ACC112 (cell line): ENCODE measurements at regions not wholly inside any gene's neighbourhood (a gene's known extent, or its start where the extent isn't known, plus 50 kb on each side); places are given as distances from the start of the nearest gene placed in this dataset.

Experiments
- H2AFZ ChIP-seq: fragments of 200-600 bp; sonication (generic); one replicate; pipeline ENCODE4 v1.6.0; 2017; ENCODE audit warnings: antibody characterized with exemption, low read length; ENCODE audit not compliant: unreplicated experiment
- H3K27ac ChIP-seq: fragments of 200-600 bp; sonication (generic); 2 replicates; pipeline ENCODE4 v1.5.1; 2014; ENCODE audit warnings: low read depth, mild to moderate bottlenecking, antibody characterized with exemption, low read length, moderate library complexity
- H3K27me3 ChIP-seq: fragments of 200-600 bp; sonication (generic); 2 replicates; pipeline ENCODE4 v1.6.1; 2014; ENCODE audit warnings: mild to moderate bottlenecking, antibody characterized with exemption, low read length, moderate library complexity, mixed read lengths; ENCODE audit not compliant: insufficient read depth
- H3K36me3 ChIP-seq: fragments of 200-600 bp; sonication (generic); 2 replicates; pipeline ENCODE4 v1.6.1; 2016; ENCODE audit warnings: mild to moderate bottlenecking, antibody characterized with exemption, low read length, moderate library complexity, mixed read lengths; ENCODE audit not compliant: insufficient read depth
- H3K4me1 ChIP-seq: fragments of 200-600 bp; sonication (generic); one replicate; pipeline ENCODE4 v1.6.1; 2016; ENCODE audit warnings: low read length, mixed read lengths; ENCODE audit not compliant: insufficient read depth, unreplicated experiment, control insufficient read depth
- H3K4me3 ChIP-seq: fragments of 200-600 bp; sonication (generic); 2 replicates; pipeline ENCODE4 v1.5.1; 2014; ENCODE audit warnings: mild to moderate bottlenecking, low read depth, low read length
- H3K79me2 ChIP-seq: fragments of 200-600 bp; sonication (generic); one replicate; pipeline ENCODE4 v1.6.0; 2016; ENCODE audit warnings: low read length; ENCODE audit not compliant: control insufficient read depth, unreplicated experiment, insufficient read depth

DNA sequence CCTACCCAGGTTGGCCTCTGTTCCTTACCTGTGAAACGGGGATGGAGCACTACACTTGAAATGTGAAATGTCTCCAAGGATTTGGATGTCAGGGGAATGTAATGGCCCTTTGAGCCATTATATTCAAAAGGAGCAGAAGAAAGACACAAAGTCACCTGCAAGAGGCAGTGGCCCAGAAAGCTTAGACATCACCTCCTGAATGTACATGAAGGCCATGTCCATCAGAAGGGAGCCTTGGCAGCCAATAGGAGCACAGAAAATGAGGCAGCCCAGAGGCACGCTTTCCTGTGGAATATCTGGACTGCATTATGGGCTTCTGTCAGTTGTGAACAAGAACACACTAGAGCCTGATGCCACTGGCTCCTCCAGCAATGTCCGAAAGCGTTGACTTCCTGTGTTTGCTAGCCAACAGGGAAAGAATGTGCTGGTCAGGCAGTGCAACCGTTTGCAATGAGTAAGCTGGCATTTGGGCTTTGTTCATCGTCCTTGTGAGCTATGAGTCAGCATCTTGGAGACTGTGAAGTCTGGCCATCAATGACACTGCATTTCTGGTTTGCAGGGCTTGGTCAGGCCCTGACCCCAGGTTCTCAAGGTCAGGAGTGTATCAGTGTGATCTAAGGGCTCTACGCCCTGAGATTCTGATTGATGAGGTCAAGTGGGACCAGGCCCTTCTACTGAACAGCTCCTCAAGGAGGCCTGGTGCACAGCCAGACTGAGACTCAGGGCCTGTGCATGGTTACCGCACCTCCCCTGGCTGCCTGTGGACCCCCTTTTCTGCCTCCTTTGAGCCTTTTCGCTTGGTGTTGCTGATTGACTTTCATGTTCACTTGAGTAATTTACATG, 222.4 kb downstream of the RPS24 start:
- Histone ChIP-seq H3K27ac (peak overlapping the region; percentile 91), H3K36me3 (peaks cover 2% of the 10 kb centered on the region; the same call in 1 of the 2 replicates), H2AFZ (no peak overlapping the region)

DNA sequence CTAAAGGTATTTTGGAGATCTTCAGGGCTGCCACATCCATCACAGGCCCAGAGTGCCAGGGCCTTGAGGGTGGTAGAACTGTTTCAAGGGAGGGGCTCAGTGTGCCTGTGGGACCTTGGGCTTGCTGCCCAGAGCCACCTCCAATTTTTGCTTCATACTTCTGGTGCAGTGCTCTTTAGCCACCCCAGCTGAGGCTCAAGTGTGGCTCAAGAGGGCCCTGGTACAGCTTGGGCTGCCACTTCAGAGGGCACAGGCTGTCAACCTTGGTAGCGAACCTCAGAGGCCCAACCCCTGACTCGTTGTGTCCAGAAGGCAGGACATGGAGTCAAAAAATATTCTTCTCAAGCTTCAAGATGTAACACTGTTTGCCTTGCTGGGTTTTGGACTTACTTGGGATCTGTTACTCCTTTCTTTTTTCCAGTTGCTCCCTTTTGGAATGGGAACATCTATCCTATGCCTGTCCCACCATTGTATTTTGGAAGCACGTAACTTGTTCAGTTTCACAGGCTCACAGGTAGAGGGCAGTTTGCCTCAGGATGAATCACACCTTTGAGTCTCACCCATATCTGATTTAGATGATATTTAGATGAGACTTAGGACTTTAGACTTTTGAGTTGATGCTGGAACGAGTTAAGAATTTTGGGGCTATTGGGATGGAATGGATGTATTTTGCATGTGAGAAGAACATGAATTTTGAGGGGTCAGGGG, 224.8 kb downstream of the RPS24 start:
- Histone ChIP-seq H3K79me2 (no peaks in the 10 kb centered on the region), H2AFZ (no peak overlapping the region), H3K36me3 (peaks cover 2% of the 10 kb centered on the region; the same call in 1 of the 2 replicates), H3K4me1 (peaks cover 30% of the 10 kb centered on the region), H3K27ac (no peak overlapping the region), H3K27me3 (no peaks in the 10 kb centered on the region), H3K4me3 (no peak overlapping the region)

More for the DNA sequence above, 222.4 kb downstream of the RPS24 start:
- H3K4me3 ChIP-seq = no peak overlapping the region; the same call in 1 of the 2 replicates
- peaks cover 20% of the 10 kb centered on the region for H3K4me1 ChIP-seq
- H3K79me2 ChIP-seq = no peaks in the 10 kb centered on the region
- no peaks in the 10 kb centered on the region for H3K27me3 ChIP-seq

DNA sequence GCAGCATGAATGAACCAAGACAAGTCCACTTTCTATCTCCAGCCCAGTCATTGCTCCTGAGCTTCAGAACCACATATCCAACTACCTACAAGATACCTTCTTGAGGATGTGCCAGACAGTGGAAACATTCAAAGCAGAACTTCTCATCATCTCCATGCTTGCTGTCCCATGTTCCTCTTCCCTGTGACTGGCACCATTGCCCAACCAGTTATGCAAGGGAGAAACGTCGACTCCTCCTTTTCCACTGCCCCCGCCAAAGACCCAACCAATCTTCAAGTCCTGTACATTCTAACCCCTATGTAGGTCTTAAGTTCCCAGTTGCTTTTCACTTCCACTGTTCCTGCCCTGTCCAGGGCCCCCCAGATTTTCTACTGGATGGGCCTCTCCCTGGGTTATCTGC, 225.7 kb downstream of the RPS24 start:
- no peaks in the 10 kb centered on the region for H3K27me3 ChIP-seq
- H2AFZ ChIP-seq = no peak overlapping the region
- peaks cover 2% of the 10 kb centered on the region; the same call in 1 of the 2 replicates for H3K36me3 ChIP-seq
- no peaks in the 10 kb centered on the region for H3K79me2 ChIP-seq
- H3K4me3 ChIP-seq = no peak overlapping the region
- H3K27ac ChIP-seq = no peak overlapping the region
- H3K4me1 ChIP-seq = peaks cover 38% of the 10 kb centered on the region

DNA sequence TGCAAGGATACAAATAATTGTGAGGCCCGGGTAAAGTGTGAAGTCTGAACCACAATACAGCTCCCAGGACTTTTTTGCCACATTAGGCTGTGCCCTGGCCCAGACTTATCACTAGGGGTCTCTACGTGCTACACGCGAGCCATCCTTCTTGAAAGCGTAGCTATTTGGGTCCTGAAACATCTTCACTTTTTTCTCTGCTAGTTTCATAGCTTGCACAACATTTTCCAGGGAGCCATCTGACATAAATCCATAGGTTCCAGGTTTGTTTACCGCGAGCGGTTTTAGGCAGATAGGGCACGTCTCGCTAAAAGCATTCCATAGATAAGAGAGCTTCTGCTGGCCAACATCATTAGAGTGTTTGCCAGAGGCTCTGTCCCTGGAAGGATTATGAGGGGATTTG, 226.5 kb downstream of the RPS24 start:
- H3K36me3 ChIP-seq = peaks cover 2% of the 10 kb centered on the region; the same call in 1 of the 2 replicates
- no peak overlapping the region for H3K4me3 ChIP-seq
- H3K27ac ChIP-seq = no peak overlapping the region
- peaks cover 38% of the 10 kb centered on the region for H3K4me1 ChIP-seq
- no peaks in the 10 kb centered on the region for H3K79me2 ChIP-seq
- no peaks in the 10 kb centered on the region for H3K27me3 ChIP-seq
- H2AFZ ChIP-seq = no peak overlapping the region

DNA sequence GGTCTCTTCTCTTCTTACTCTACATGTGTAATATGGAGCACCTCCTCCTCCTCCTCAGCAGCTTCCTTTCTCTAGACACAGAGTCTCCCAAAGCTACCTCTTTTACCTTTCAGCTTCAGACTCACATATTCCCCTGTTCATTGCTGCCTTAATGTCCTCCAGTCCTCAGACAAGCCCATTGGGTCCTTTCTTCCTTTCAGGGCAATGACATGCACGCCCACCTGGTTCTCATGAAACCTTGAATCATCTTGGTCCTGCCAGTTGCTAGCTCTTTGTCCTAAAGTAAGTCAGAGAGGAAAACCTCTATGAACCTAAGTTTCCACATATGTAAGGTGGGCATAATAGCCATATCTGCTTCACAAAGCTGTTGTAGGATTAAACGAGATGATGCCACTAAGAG, 227.0 kb downstream of the RPS24 start:
- Histone ChIP-seq H3K36me3 (peaks cover 2% of the 10 kb centered on the region; the same call in 1 of the 2 replicates), H3K27me3 (no peaks in the 10 kb centered on the region), H3K4me3 (no peak overlapping the region), H3K27ac (no peak overlapping the region), H3K79me2 (no peaks in the 10 kb centered on the region), H3K4me1 (peaks cover 32% of the 10 kb centered on the region), H2AFZ (no peak overlapping the region)

DNA sequence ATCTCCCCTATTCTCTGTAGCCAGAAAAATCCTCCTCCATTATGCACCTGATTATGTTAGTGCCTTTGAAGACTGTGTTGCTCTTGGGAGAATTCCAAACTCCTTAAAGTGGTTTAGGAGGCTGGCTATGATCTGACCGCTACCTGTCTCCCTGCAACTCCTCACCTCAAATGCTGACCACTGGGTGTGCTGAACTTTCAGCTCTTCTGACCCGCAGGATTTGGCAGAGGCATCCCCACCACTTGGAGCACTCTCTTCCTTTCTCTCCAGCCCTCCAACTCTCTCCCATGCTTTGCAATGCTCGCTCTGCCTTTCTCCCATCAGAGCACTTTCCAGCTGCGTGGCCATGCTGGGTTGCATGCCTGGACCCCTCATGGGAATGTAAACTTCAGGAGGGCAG, 227.6 kb downstream of the RPS24 start:
- peaks cover 2% of the 10 kb centered on the region; the same call in 1 of the 2 replicates for H3K36me3 ChIP-seq
- H3K27ac ChIP-seq = no peak overlapping the region
- H3K27me3 ChIP-seq = no peaks in the 10 kb centered on the region
- no peaks in the 10 kb centered on the region for H3K79me2 ChIP-seq
- peaks cover 26% of the 10 kb centered on the region for H3K4me1 ChIP-seq
- no peak overlapping the region for H2AFZ ChIP-seq
- no peak overlapping the region for H3K4me3 ChIP-seq

DNA sequence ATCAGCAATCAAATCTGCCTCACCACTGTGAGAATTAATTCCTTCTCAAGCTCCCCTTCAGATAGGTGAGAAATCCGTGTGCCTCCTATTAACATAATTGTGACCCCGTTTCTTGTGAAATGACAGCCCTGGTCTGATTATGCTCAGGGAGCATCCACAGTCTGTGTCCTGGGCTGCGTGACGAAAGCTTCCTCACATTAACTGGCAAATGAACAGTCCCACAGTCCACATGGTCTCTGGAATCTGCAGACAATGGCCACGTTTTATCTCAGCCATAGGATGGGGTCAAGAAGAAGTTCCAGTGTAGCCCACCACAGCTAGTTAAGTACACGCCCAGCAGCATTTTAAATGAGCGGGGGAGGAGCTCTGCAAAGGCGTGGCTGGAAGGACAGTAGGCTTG, 229.2 kb downstream of the RPS24 start:
- Histone ChIP-seq H3K27ac (peak overlapping the region; percentile 63), H2AFZ (no peak overlapping the region), H3K4me3 (no peak overlapping the region), H3K36me3 (no peaks in the 10 kb centered on the region), H3K27me3 (no peaks in the 10 kb centered on the region), H3K79me2 (no peaks in the 10 kb centered on the region), H3K4me1 (peaks cover 22% of the 10 kb centered on the region)

DNA sequence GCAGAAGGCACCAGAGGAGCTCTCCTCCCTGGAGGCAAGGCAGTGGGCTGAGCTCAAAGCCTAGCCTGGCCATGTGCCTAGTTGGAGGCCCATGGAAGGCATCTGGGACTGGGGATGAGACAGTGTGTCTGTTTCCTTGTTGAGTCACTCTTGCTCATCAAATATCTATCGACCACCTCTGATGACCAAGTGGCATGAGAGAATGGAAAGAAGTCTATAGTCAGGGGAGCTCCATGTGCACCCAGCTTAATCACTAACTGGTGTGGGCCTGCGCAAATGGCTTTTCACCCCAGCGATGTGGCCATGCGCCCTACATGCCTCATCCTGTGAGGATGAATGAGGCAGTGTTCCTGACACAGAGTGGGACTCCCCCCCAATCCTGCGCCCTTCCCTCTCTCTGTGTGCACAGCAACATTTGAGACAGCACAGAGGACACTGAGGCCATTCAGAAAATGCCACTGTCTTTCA, 229.9 kb downstream of the RPS24 start:
- peak overlapping the region; percentile 18 for H2AFZ ChIP-seq
- H3K36me3 ChIP-seq = no peaks in the 10 kb centered on the region
- H3K27ac ChIP-seq = peak overlapping the region; percentile 63
- peaks cover 22% of the 10 kb centered on the region for H3K4me1 ChIP-seq
- H3K27me3 ChIP-seq = no peaks in the 10 kb centered on the region
- H3K4me3 ChIP-seq = no peak overlapping the region
- no peaks in the 10 kb centered on the region for H3K79me2 ChIP-seq

DNA sequence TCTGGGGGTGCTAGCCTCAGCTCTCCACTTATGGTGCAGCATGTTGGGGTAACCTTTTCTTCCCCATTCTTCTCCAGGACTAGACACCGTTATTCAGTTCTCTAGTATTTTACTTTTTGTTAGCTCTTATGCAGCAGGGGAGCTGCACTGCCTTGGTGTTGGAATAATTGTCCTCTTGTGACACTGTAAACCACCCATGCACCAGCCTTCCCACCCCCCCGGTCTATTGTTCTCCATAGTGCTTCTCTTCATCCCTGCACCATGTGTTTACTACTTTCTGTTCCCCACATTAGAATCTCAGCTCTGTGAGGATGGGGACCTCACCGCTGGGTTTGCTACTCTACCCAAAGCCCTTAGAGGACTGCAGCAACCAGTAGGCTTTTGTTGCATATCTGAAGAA, 230.7 kb downstream of the RPS24 start:
- Histone ChIP-seq H3K36me3 (no peaks in the 10 kb centered on the region), H3K27ac (peak overlapping the region; percentile 63; the same call in 1 of the 2 replicates), H3K4me3 (no peak overlapping the region), H3K4me1 (peaks cover 22% of the 10 kb centered on the region), H2AFZ (no peak overlapping the region), H3K27me3 (no peaks in the 10 kb centered on the region), H3K79me2 (no peaks in the 10 kb centered on the region)

DNA sequence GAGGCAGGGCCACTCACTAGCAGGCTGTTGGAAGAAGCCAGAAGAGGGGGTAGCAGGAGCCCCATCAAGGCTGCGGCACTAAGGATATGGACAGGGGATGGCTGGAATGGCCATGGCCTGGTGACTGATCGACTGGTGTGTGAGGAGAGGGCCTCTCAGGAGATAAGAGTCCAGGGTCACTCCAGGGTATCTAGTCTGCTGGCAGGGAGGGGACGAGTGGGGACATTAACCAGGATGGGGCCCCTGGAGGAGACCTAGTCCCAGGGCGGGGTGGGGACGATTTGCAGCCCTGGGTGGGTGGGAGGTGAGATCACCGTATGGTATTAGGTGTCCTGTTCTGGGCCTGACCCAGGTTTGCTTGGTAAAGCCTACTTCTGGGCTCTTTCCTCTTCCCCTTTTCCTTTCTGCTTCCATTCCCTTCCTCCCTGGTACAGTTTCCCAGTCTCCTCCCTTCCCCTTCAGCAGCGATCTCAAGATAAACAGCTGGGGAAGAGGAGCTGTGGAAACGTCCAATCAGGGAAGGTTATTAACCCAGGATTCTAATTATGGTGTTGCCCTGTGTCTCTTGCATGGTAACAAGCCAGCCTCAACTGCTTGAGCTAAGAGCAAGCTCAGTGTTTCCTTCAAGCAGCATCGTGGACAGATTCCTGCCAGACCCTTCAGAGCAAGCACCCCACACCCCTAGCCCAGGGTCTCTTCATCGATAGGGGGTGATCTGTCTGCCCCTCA, 233.2 kb downstream of the RPS24 start:
- no peak overlapping the region for H2AFZ ChIP-seq
- no peak overlapping the region for H3K4me3 ChIP-seq
- no peaks in the 10 kb centered on the region for H3K27me3 ChIP-seq
- no peaks in the 10 kb centered on the region for H3K36me3 ChIP-seq
- H3K79me2 ChIP-seq = no peaks in the 10 kb centered on the region
- peaks cover 22% of the 10 kb centered on the region for H3K4me1 ChIP-seq
- no peak overlapping the region for H3K27ac ChIP-seq
